Stimulated activated CD4-positive, alpha-beta T cell treated with anti-CD3 and anti-CD28 coated beads, Interleukin-2, amount 100 ng/mL, for 48 hours (primary cell): ENCODE measurements at regions not wholly inside any gene's neighbourhood (a gene's known extent, or its start where the extent isn't known, plus 50 kb on each side); places are given as distances from the start of the nearest gene placed in this dataset.
"Not testable (repeated sequence)": the region's sequence is repeated elsewhere in the genome, so short reads cannot be mapped to it uniquely, and the experiment has no call there.

Experiments used
- DNase-seq, 2 donors: peaks; one replicate each; pipeline ENCODE4 v3.0.0-alpha.2; 2020

GRCh38 chr18:70634576-70635147, 345.8 kb downstream of the SOCS6 start:
- no peak for DNase-seq

DNA sequence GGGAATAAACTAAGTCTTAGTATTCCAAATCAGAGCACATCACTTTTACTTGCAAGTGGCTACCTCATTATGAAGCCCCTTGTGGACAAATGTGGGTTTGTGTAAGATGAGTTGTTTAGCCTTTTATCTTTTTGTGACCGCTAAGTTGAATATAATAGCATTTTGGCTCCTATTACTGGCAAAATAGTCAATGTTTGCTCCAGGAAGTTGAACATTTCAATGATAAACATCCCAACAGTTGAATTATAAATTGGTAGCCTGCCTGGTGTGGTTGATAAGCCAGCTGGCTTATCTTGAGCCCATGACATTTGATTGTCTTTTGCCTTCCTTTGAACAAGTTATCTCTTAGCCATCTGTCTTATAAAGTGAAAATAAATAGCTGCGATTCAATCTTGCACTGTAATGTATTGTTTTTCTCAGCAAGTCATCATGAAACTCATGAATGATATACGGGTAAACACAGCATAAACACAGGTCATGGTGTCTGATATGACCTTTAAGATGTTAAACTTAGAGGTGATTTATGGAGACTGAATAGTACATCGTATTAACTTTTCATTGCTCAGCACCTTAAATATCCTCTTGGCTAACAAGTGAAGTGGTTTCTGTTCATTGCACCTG, 338.4 kb downstream of the SOCS6 start:
- DNase-seq: no peak

GRCh38 chr18:70622622-70623419, 334.0 kb downstream of the SOCS6 start:
- no peak for DNase-seq

GRCh38 chr18:70621710-70622109, 332.9 kb downstream of the SOCS6 start:
- no peak for DNase-seq

DNA sequence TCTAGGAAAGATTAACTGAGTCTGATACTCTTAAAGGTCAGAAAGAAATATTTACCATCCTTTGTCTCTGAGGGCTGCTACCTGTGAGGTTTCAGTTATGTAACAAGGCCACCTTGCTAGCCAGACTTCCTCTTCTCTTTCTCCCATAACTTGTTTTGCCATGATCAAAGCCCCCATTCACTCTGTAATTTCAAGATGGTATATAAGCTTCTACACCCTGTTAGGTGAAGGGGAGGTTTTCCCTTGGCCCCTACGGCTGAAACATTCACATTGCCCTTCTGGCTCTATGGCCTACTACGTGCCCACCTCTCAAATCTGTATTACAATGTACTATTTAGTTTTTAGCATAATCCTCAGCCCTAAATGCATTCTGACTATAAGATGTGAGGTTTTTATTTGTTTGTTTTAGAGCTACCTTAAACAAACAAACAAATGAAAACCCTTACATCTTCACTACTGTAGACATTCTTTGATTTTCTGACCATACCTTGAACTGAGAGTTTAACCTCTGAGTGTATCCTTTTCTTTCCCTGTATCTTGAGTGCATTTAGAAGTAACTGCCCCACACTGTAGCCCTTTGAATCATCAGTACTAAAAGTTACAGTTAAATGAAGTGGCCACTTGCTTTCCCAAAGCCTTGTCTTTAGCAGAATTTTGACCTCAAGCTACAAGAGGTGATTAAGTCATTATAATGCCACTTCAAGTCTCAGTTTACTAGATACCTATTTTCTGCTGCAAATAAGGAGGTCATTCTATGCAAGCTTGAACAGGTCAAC, 332.2 kb downstream of the SOCS6 start:
- no peak for DNase-seq

DNA sequence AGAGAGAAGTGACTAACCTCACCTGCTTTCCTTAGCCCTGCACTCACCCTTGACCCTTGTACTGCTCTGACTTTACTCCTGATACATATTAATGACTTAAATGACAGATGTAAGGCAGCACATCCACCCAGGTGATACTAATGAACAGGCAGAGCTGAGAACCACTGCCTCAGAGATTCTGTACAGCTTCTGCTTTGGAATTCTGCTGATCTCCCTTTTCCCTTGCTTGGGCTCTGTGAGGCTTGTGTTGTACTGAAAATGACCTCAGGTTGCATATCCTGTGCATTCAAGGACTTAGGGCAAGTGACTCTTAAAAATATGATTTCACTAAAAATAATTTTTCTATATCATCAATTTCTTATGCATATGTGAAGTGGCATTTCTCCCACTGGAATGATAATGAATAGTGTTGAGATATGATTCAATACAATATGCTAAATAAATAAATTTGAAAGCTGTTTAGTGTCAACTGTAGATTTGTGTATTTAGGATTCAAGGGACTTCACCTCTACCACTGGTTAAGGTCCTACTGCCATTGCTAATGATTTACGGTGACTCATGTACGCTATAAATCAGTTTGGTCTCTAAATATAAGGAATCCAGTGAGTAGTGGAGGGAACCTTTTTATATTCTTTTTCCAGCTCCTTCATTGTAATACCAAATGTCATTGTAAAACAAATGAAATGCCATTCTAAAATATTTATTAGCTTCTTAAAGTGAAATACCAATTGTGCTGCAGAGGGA, 328.3 kb downstream of the SOCS6 start:
- DNase-seq: no peak

DNA sequence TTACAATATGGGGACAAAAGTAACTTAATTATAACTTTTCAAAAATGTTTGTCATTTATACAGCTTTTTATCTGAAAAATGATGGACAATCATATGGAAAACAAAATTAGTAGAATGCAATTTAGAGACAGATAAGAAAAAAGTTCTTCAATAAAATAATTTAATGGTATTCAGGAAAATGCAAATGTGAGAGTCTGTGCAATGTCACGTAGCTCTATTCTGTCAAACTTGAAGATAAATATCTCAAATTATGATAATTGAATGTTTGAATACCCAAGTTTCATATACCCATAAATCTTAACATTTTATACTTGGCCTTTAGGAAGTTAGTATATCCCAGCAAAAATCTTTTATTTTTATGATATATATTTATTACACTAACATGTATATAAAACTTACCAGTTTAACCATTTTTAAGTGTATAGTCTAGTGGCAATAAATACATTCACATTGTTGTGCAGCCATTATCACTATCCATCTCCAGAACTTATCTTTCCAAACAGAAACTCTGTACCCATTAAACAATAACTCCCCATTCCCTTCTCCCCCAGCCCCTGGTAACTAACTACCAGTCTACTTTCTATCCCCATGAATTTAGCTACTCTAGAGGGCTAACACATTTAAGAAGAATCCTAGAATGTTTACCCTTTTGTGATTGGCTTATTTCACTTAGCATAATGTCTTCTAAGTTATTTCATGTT, 311.5 kb downstream of the SOCS6 start:
- no peak for DNase-seq

- no peak for DNase-seq
These were observed 309.6 kb downstream of the SOCS6 start for GRCh38 chr18:70598406-70598805.

- no peak for DNase-seq
These were observed 294.1 kb downstream of the SOCS6 start for GRCh38 chr18:70582981-70583380.

DNA sequence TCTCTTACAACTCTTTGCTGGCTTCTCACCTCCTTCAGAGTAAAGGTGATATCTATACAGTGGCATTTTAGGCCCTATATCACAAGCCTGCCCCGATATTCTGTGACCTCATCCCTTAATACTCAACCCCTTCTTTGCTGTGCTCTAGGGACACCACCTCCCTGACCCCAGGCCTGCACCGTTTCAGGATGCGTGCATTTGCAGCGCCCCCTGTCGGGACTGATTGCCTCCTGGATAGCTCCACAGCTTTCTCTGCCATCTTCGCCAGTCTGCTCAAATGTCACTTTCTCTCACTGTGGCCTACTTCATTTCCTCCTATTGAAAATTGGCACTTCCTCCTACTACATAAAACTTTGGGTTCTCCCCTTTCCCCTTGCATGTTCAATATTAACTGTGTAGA, 289.6 kb downstream of the SOCS6 start:
- no peak for DNase-seq

DNA sequence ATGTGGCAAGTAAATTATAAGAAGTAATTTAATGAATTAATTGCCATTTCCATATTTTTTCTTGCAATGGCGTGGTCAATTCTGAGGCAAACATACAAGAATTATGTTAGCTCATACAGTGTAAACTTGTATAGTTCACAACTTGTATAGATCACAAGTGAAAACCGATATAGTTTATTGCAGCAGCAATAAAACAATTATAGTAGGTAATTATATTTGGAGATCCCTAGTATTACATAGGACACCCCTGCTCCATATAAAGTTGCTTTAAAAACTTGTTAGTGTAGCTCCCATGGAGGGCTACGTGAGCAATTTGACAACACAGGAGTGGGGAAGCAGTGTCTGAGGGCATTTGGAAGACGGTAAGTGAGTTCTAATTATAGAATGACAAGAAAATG, 288.2 kb downstream of the SOCS6 start:
- DNase-seq: no peak

DNA sequence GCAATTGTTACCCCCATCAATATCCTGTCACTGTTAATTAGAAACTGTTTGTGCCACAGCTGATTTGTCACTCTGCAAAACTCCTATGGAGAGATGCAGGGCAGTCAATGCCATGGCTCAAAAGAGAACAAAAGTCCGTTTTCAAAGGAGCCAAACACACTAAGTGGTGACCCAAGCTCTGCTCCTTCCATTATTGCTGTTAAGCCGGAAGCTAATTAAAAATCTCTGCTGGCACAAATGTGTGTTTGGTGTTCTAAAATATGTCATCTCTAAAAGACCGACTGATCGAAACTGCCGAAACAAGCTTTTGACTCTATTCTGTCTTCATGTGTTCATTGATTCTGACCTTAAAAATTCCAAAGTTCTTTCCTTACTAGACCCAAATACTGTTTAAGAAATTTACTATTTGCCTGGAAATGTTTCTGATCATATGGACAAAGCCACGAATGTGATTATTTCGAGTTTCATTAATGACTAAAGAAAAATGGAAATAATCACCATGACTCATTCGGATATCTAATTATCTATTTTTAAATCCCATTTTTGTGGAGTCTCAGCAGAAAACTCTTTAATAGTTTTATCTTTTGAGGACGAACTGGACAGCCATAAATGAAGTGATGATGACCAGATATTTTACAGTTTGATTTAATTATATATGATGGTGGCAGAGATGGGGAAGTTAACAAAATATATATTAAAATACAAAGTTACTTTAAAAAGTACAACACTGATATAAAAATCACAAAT, 287.6 kb downstream of the SOCS6 start:
- no peak for DNase-seq

DNA sequence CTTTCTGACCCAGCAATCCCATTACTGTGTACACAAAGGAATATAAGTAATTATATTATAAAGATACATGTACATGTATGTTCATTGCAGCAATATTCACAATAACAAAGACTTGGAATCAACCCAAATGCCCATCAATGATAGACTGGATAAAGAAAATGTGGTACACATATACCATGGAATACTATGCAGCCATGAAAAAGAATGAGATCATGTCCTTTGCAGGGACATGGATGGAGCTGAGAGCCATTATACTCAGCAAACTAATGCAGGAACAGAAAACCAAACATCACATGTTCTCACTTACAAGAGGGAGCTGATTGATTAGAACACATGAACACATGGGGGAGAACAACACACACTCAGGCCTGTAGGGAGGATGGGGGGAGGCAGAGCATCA, 286.1 kb downstream of the SOCS6 start:
- DNase-seq: not testable (repeated sequence)

DNA sequence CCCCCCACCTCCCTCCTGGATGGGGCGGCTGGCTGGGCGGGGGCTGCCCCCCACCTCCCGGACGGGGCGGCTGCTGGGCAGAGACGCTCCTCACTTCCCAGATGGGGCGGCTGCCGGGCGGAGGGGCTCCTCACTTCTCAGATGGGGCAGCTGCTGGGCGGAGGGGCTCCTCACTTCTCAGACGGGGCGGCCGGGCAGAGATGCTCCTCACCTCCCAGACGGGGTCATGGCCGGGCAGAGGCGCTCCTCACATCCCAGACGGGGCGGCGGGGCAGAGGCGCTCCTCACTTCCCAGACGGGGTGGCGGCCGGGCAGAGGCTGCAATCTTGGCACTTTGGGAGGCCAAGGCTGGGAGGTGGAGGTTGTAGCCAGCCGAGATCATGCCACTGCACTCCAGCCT, 280.8 kb downstream of the SOCS6 start:
- DNase-seq: not testable (repeated sequence)

- no peak for DNase-seq
These were observed 270.6 kb downstream of the SOCS6 start for GRCh38 chr18:70559446-70559845.

DNA sequence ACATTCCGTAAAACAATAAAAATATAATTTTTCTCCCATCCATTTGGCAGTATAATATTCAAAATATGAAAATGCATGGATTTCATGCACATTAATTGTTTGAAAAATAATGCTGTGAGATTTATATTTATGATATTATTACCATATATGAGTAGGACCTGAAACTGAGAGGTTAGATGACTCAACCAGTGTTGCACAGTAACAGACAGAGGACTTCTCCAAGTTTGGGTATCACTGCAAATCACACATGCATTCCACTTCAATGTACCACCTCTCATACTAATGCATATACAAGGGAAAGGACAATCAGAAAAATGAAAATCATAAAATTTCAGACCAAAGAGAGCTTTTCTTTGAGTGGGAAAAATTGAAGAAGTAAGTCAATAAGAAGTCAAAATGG, 269.5 kb downstream of the SOCS6 start:
- DNase-seq: no peak

GRCh38 chr18:70554854-70555445, 266.1 kb downstream of the SOCS6 start:
- no peak for DNase-seq

GRCh38 chr18:70553936-70554260, 265.1 kb downstream of the SOCS6 start:
- DNase-seq: no peak

DNA sequence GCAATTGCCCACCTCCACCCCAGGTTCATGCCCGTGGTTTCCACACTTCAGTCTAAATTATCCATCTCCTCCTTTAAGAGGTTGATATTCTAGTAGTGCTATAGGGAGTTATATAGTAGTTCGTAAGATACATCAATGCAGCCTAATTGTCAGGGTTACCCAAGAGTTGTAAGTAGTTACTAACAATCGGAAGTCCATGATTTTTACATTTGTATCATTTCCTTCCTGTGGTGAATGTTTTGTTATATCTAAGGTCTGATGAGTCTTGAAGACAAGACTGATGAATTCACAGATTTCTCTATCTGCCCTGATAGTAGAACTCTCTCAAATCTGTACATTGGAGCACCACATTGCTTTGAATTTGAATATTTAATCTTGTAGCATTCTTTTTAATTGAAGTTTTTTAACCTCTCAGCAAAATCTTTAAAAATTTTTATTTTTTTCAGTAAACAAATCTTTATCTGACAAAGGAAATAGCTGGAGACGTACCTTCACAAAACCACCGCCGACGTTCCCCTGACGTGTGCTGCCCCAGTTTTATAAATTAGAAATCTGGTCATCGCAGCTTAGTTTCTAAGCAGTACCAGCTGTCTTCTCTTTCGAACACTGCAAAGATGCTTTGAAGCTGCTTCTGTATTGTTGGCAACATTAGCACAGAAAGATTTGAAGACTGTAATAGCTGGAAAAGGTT, 264.5 kb downstream of the SOCS6 start:
- DNase-seq: no peak

- no peak for DNase-seq
These were observed 247.7 kb downstream of the SOCS6 start for GRCh38 chr18:70536370-70537062.
